HAP-1 (cell line): ENCODE measurements at regions not wholly inside any gene's neighbourhood (a gene's known extent, or its start where the extent isn't known, plus 50 kb on each side); places are given as distances from the start of the nearest gene placed in this dataset.

Experiments
- DNase-seq, 2 experiments: peaks; one replicate each; pipeline ENCODE4 v3.0.0-alpha.2; 2016 to 2020; ENCODE audit warnings: low spot score in 2 of 2
- H3K27me3 ChIP-seq: fragments of 250-450 bp; sonication (Bioruptor Pico); 2 replicates; pipeline ENCODE4 v1.5.1; 2020; ENCODE audit warnings: low read depth, mild to moderate bottlenecking, moderate library complexity
- H3K36me3 ChIP-seq: fragments of 250-450 bp; sonication (Bioruptor Pico); replicated peaks from 2 replicates; pipeline ENCODE4 v1.5.1; 2020; ENCODE audit warnings: mild to moderate bottlenecking
- H3K4me1 ChIP-seq: fragments of 250-450 bp; sonication (Bioruptor Pico); 2 replicates; pipeline ENCODE4 v1.5.1; 2020; ENCODE audit warnings: mild to moderate bottlenecking
- H3K4me3 ChIP-seq: fragments of 250-450 bp; sonication (Bioruptor Pico); 2 replicates; pipeline ENCODE4 v1.5.1; 2020; ENCODE audit warnings: mild to moderate bottlenecking, moderate library complexity
- H3K9me3 ChIP-seq: fragments of 250-450 bp; sonication (Bioruptor Pico); 2 replicates; pipeline ENCODE4 v1.5.1; 2020; ENCODE audit warnings: mild to moderate bottlenecking, moderate library complexity
- in situ Hi-C: fragments of 300-500 bp; cut with MboI; formaldehyde crosslinking; loops from 3 replicates; pipeline ENCODE4 v1.14.3; 2020; ENCODE audit warnings: low sequenced_read_pairs, inconsistent platforms, mixed read lengths

DNA sequence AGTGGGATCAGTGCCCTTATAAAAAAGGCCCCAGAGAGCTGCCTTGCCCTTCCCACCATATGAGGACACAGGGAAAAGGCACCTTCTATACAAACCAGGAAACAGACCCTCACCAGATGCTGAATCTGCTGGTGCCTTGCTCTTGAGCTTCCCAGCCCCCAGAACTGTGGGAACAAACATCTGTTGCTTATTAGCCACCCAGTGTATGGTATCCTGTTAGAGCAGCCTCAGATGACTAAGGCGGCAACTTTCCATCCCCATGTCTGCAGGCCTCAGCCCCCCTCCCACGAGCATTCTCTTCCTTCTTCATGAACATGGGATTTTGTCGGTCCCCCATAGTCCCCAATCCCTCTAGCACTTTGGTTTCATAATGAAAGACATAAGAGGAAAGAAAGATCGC, 202.5 kb upstream of the GAS1 start:
- H3K27me3 ChIP-seq, result no peaks in the 10 kb centered on the region
- in situ Hi-C loops, result no loop called here
- no peaks in the 10 kb centered on the region for H3K4me1 ChIP-seq
- no peak for DNase-seq
- no peaks in the 10 kb centered on the region for H3K36me3 ChIP-seq
- H3K9me3 ChIP-seq, result no peaks in the 10 kb centered on the region
- no peak overlapping the region for H3K4me3 ChIP-seq

DNA sequence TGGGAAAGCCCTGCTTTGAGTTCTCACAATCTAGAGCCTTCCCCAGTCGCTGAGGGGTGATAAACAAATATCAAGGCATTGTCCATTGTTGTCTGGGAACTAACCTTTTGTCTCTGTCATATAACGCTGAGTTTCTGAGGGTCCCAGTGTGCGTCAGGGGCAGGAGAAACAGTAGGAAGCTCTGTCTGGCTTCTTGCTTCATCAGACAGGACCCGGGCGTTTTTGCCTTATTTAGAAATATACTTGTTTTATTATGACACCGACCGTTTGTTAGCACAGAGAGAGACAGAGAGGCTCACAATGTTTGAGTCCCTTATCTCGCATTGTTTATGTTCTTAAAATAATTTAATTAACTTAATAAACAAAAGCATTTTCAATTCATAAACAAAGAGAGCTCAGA, 204.9 kb upstream of the GAS1 start:
- no peaks in the 10 kb centered on the region for H3K27me3 ChIP-seq
- no peaks in the 10 kb centered on the region for H3K36me3 ChIP-seq
- no peak overlapping the region for H3K4me3 ChIP-seq
- DNase-seq, result no peak
- H3K9me3 ChIP-seq, result no peaks in the 10 kb centered on the region
- in situ Hi-C loops, result no loop called here
- no peaks in the 10 kb centered on the region for H3K4me1 ChIP-seq

DNA sequence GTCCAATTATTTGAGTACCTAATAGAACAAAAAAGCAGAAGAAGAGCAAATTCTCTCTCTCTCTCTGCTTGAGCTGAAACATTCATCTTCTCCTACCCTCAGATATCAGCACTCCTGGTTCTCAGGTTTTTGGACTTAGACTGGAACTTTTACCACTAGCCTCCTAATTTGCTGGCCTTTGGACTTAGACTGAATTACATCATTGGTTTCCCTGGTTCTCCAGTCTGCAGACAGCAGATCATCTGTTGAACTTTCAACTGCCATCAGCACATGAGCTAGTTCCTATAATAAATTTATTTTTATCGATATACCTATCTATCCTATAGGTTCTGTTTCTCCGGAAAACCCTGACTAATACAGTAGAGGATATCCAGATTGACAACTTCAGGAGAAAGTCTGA, 208.9 kb upstream of the GAS1 start:
- H3K4me1 ChIP-seq, result no peaks in the 10 kb centered on the region
- no peak overlapping the region for H3K4me3 ChIP-seq
- H3K9me3 ChIP-seq, result no peaks in the 10 kb centered on the region
- no peaks in the 10 kb centered on the region for H3K27me3 ChIP-seq
- in situ Hi-C loops, result no loop called here
- no peaks in the 10 kb centered on the region for H3K36me3 ChIP-seq
- DNase-seq, result no peak

DNA sequence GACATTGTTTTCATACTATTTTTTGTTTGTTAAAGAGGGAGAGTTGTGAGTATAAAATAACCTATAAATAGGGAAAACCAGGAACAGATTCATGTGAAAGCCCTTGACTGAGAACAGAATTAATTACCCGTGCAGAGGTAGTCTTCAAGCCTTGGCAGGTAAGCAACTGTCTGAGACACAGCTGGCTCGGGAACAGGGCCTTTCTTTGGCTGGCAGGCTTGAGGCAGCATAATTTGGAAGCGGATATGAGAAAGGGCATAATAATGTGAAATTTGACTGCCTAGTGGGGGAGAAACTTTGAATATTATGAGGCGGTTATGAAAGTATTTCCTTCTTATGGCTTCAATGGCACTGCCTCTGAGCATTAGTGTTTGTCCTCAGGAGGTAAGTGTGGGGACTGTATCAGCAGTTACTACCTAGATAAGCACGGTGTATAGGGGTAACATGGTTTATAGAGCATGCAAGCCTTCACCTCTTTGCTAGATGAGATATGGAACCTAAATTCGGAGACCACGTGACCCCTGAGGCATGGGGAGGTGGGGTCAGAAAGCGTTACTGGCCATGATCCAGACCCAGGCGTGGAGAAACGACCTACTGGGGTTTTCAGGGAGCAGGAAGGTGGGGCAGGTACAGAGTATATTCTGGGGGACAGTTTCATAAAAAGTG, 210.2 kb upstream of the GAS1 start:
- in situ Hi-C loops, result no loop called here
- H3K27me3 ChIP-seq, result no peaks in the 10 kb centered on the region
- no peaks in the 10 kb centered on the region for H3K9me3 ChIP-seq
- no peaks in the 10 kb centered on the region for H3K36me3 ChIP-seq
- DNase-seq, result no peak
- H3K4me1 ChIP-seq, result no peaks in the 10 kb centered on the region
- no peak overlapping the region for H3K4me3 ChIP-seq

DNA sequence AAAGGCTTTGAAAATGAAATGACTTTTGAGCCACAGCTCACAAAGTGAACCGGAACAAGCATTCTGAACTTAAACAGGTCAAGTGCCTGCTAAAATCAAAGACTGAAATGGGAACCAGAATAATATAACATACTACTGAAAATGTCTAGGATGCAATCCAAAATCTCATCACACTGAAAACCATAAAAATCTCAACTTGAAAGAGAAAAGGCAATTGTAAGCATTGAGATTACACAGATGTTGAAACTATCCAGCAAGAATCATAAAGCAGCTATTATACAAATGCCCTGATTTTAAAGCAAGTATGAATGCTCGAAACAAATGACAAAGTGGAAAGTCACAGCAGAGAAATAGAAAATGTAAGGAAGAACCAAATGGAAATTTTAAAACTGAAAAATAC, 211.5 kb upstream of the GAS1 start:
- H3K27me3 ChIP-seq, result no peaks in the 10 kb centered on the region
- no peak overlapping the region for H3K4me3 ChIP-seq
- DNase-seq, result no peak
- no peaks in the 10 kb centered on the region for H3K4me1 ChIP-seq
- no peaks in the 10 kb centered on the region for H3K36me3 ChIP-seq
- H3K9me3 ChIP-seq, result no peaks in the 10 kb centered on the region
- in situ Hi-C loops, result no loop called here

DNA sequence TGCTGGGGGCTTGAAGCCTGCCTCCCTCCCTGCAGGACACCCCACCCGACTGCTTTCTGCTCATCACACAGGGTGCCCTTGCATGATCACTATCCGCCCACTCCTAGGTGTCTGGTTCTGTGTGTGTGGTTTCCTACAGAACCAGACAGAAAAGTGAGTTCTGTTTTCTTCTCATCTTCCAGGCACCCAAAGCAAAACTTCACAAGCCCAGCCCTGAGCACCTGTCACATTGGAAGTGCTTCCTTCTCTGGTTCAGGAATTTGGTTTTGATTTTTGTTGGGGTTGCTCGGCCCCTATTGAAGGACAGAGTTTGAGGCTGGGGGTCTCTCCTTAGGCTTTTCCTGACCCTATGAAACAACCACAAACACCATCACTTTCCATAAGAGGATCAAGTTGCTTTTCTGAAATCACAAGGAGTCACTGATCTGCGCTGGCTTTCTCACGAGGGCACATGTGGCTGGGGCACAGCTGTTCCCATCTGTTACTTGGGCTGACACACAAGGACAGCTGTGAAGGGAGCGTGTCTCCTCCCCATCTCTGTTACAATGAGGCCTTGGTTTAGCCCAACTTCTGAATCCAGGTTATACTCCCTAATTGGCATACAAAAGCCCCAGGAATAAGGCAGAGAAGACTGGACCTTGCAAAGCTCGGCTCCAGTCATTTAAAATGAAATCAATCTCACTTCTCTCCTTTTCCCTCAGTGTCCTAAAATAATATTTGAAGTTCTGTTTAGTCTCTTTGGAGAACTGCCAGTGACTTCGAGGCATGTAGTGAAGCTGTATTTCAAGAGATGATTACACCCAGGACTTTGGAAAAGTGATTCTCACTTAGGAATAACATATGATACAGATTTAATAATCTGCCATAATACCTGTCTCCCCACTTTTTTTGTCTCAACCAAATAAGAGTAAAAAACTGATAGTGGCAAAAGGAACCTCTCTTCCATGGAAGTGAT, 213.1 kb upstream of the GAS1 start:
- Histone ChIP-seq H3K36me3 (no peaks in the 10 kb centered on the region), H3K4me1 (no peaks in the 10 kb centered on the region), H3K27me3 (no peaks in the 10 kb centered on the region), H3K9me3 (no peaks in the 10 kb centered on the region), H3K4me3 (no peak overlapping the region)
- DNase-seq, result no peak
- in situ Hi-C loops, result no loop called here

DNA sequence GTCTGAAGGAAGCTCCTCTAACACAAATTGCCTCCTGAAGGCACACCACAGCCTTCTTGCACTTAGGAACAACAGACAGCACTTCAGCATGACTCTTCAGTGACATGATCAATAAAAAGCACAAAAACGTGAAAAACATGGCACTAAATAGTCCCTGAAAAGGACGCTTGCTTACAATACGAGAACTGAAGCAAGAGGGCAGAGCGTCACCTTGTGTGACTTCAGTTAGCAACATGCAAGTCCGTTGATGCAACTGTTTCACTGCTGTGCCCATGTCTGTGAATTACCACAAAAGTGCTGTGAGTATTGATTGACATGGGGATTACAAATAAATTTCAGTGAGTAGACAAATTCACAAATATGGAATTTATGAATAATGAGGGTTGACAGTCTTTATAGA, 219.9 kb upstream of the GAS1 start:
- Histone ChIP-seq H3K4me1 (no peaks in the 10 kb centered on the region), H3K27me3 (no peaks in the 10 kb centered on the region)
- in situ Hi-C loops, result no loop called here

DNA sequence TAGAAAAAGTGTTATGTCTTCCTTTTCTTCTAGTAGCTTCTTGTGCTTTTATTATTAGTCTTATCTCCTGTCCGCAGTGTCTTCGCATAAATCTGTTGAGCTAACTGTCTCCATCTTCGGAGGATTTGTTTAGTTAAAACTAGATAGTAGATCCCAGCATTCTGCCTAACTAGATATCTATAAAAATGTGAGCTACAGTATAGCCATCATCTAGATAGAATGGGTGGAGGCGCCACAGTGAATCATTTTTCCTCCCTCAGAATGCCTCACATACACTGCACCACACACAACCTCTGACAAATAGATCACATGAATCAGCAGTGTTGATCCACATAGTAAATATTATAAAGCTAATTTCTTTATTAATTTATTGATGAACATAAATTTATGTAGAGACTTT, 220.3 kb upstream of the GAS1 start:
- Histone ChIP-seq H3K36me3 (no peaks in the 10 kb centered on the region), H3K27me3 (no peaks in the 10 kb centered on the region), H3K9me3 (no peaks in the 10 kb centered on the region), H3K4me3 (no peak overlapping the region), H3K4me1 (no peaks in the 10 kb centered on the region)
- in situ Hi-C loops, result no loop called here
- DNase-seq, result no peak

More for the DNA sequence above, 219.9 kb upstream of the GAS1 start:
- no peaks in the 10 kb centered on the region for H3K9me3 ChIP-seq
- no peaks in the 10 kb centered on the region for H3K36me3 ChIP-seq
- no peak overlapping the region for H3K4me3 ChIP-seq
- no peak for DNase-seq

DNA sequence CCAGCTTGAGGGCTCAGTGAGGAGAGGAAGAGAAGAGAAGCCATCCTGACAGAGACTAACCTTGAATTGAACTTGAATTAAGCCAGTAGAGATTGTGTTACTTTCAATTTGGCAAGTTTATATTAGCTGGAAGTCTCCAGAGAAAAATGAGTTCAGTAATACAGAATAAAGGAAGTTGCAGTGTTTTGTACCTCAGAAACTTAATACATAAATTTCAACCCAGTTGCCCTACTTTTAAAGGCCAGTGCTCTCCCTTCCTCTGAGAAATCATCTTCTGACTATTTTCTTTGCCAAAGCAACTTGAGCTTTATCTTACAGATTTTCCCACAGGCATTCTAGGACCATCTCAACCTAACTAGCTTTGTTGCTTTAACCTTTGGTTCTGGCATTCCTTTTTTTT, 231.0 kb upstream of the GAS1 start:
- Histone ChIP-seq H3K27me3 (no peaks in the 10 kb centered on the region), H3K9me3 (no peaks in the 10 kb centered on the region), H3K4me3 (no peak overlapping the region), H3K4me1 (no peaks in the 10 kb centered on the region), H3K36me3 (no peaks in the 10 kb centered on the region)
- no peak for DNase-seq
- in situ Hi-C loops, result no loop called here

DNA sequence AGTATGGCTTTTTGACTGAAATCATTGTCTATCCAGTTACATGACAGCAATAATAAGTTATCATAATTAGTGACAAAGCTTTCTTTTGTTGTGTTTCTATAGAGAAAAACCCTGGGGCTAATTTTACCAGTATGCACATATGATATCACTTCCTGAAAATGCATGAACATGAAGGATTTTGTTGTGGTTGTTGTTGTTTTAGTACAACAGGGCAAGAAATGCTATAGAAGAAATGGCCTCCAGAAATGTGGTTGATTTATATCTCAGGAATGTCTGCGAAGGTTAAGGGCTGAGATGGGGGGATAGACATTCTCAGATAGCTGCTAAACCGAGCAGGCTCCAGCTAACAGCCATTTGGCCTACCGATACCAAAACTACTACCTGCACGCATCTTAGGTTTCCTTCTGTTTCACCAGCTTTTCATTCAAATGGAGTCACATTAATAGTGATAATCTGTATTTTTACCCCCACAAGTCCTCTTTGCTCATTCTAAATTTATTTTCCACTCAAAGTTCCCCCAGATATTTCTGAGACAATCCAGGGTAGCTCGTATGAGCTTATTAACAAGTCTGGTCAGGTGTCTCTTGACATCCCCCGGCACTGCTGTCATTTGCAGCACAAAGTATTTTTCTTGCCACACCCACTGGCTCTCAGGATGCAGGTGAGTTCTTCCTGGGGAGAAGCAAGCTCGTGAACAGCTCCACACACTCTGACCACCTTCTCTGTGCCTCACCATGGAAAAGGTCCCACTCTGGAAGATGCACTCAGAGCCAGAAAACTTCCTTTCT, 232.4 kb upstream of the GAS1 start:
- Histone ChIP-seq H3K4me1 (no peaks in the 10 kb centered on the region), H3K4me3 (no peak overlapping the region), H3K27me3 (no peaks in the 10 kb centered on the region), H3K9me3 (no peaks in the 10 kb centered on the region), H3K36me3 (no peaks in the 10 kb centered on the region)
- in situ Hi-C loops, result no loop called here
- DNase-seq, result no peak

DNA sequence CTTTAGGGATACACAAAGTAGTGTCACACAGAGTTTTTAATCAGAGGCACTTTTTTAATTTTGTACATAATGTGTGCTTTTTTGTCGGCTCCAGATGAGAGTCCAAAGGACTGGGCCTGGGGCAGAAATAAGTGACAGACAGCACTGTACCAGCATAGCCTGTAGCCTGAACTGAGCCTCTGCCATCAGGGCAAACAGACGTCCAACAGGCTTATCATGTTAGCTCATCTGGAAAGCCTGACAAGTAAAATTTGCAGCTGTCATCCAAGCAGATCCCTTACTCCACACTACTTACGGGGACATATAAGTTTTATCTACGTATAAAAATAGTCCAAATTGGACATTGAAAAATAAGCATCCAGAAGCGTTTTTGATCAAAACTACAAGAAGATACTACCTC, 233.1 kb upstream of the GAS1 start:
- no peaks in the 10 kb centered on the region for H3K9me3 ChIP-seq
- in situ Hi-C loops, result no loop called here
- no peaks in the 10 kb centered on the region for H3K27me3 ChIP-seq
- DNase-seq, result no peak
- no peaks in the 10 kb centered on the region for H3K4me1 ChIP-seq
- H3K36me3 ChIP-seq, result no peaks in the 10 kb centered on the region
- H3K4me3 ChIP-seq, result no peak overlapping the region

DNA sequence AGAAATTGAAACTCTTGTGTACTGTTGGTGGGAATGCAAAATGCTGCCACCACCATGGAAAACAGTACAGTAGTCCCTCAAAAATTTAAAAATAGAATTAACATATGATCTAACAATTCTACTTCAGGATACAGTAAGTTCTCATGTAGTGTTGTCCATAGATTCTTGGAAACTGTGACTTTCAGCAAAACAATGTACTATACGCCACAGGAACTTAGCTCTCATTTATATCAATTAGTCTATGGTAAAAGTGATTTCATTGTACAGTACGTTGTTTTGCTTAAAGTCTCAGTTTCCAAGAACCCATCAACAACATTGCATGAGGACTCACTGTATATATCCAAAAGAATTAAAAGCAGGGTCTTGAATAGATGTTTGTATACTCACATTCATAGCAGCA, 233.5 kb upstream of the GAS1 start:
- Histone ChIP-seq H3K4me1 (no peaks in the 10 kb centered on the region), H3K27me3 (no peaks in the 10 kb centered on the region), H3K4me3 (no peak overlapping the region), H3K9me3 (no peaks in the 10 kb centered on the region), H3K36me3 (no peaks in the 10 kb centered on the region)
- DNase-seq, result no peak
- in situ Hi-C loops, result no loop called here

DNA sequence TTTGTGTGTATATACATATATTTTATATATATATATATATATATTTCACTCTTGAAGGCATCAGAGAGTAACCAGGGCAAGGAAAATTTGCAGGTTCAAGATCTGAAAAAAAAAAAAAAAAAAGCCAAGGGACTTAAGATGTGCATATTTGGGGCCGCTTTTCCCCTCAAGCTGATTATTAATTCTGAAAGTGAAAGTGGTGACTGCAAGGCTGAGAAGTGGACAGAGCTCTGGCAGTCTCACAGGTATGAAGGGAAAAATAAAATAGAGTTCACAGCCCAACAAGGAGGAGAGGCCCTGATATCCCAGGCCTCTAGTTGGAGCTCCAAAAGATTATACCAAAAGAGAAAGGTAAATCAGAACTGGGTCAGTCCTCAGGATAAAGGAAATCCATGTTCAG, 234.4 kb upstream of the GAS1 start:
- DNase-seq, result no peak
- Histone ChIP-seq H3K27me3 (no peaks in the 10 kb centered on the region), H3K9me3 (no peaks in the 10 kb centered on the region), H3K36me3 (no peaks in the 10 kb centered on the region), H3K4me1 (no peaks in the 10 kb centered on the region), H3K4me3 (no peak overlapping the region)
- in situ Hi-C loops, result no loop called here
